Dedifferentiated amniotic fluid mesenchymal stem cell (primary cell): ENCODE measurements at regions not wholly inside any gene's neighbourhood (a gene's known extent, or its start where the extent isn't known, plus 50 kb on each side); places are given as distances from the start of the nearest gene placed in this dataset.
"Not testable (repeated sequence)": the region's sequence is repeated elsewhere in the genome, so short reads cannot be mapped to it uniquely, and the experiment has no call there.

ENCODE experiments used
- DNase-seq: peaks from one replicate; pipeline ENCODE4 v3.0.0-alpha.2; 2016; ENCODE audit errors: extremely low spot score

- DNase-seq, result no peak
These were observed 422.7 kb upstream of the GRAMD2B start for GRCh38 chr5:126000507-126000906.

DNA sequence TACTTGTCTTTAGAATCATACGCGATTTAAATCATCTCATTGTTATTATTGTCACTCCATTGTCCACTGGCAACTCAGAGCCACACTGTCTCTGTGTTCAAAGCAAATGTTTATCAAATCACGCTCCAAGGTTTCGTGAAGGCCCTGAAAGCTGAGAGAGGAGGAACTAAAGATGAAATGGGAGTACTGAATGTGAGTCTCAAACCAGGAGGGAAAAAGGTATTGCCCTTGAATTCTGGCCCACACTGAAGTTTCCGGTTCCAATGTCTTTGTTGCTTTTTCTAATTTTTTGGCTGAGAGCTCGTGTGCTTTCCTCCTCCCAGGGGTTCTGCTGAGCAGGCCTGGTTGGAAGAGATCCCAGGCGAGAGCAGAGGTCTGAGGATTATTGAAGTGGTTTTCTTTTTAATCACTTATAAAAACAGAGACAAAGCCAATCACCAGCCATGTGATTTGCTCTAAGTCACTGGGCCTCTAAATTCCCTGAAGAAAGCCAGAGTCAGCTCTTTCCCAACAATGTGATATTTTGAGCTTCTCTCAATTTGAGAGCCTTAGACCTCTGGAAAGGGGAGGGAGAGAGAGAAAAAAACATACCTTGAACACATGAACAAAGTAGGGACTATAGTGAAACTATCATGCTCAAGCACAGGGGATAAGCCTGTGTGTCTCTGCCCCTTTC, 420.8 kb upstream of the GRAMD2B start:
- DNase-seq, result peak; percentile 87

GRCh38 chr5:126003309-126003708, 419.9 kb upstream of the GRAMD2B start:
- peak; percentile 79 for DNase-seq

GRCh38 chr5:126004636-126005035, 418.6 kb upstream of the GRAMD2B start:
- no peak for DNase-seq

GRCh38 chr5:126007841-126008240, 415.4 kb upstream of the GRAMD2B start:
- DNase-seq, result peak; percentile 54

- DNase-seq, result no peak
These were observed 413.6 kb upstream of the GRAMD2B start for GRCh38 chr5:126009566-126009965.

GRCh38 chr5:126011526-126011925, 411.7 kb upstream of the GRAMD2B start:
- DNase-seq, result not testable (repeated sequence)

DNA sequence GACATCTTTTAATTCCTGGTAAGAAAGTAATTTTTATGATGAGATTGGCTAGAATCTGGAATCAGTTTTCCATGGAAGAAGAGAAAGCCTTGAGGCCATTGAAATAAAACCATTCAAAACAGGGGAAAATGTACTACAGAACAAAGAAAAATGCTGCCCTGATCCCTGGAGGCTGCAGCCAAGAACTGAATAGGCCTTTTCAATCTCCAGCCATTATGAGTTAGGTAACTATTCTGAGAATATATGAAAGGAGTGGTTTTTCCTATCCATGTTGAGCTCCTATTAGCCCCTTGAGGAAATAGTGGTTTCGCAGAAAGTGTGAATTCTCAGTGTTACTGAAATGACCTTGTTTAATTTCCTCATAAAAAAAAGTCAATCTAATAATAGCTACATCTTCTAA, 408.5 kb upstream of the GRAMD2B start:
- DNase-seq, result no peak

- peak; percentile 22 for DNase-seq
These were observed 407.7 kb upstream of the GRAMD2B start for GRCh38 chr5:126015235-126016181.

DNA sequence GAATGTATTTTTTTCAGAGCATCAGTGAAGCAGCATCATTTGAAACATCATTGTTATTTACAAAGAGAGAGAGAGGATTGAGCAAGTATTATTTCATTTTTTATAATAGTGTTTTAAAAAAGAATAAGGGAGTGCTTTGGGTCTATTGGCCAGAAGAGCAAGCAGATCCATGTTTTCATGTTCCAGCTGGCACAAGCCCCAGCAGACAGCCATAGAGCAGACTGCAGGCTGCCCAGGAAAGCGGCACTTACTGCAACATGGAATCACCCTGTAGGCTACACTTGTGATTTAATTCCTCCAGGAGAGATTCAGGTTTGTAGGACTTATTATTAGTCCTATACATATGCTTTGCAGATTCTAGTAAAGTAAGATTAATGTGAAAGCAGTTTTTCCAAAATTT, 407.0 kb upstream of the GRAMD2B start:
- no peak for DNase-seq

DNA sequence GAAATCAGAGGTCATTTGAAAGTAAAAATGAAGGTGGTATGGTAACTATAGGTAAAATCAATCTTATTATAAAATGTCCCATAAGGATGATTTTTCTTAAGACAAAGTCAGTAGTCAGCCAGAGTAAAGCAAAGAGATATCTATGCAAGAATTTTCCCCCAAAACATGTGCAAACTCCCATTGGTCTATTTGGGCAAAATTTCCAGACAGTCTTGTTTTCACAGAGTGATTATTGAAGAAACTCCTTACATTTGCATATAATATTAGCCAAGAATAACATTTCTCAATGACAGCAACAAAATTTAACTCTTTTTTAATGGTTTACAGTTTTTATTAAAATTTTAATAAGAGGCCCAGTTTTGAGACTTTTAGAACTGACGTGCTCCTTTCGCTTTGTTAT, 406.1 kb upstream of the GRAMD2B start:
- no peak for DNase-seq

DNA sequence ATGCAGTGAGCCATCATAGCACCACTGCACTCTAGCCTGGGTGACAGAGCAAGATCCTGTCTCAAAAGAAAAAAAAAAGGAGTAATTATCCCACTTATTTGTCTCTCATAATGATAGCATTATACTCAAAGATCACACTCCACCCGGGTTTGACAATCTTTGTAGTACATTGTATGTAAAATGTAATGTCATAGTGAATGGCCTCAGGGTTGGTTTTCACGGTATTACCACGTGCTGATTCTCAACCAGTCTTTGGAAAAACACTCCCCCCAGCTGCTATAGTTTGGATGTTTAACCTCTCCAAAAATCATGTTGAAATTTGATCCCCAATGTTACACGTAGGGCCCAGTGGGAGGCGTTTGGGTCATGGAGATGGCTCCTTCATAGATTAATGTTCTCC, 402.4 kb upstream of the GRAMD2B start:
- no peak for DNase-seq

DNA sequence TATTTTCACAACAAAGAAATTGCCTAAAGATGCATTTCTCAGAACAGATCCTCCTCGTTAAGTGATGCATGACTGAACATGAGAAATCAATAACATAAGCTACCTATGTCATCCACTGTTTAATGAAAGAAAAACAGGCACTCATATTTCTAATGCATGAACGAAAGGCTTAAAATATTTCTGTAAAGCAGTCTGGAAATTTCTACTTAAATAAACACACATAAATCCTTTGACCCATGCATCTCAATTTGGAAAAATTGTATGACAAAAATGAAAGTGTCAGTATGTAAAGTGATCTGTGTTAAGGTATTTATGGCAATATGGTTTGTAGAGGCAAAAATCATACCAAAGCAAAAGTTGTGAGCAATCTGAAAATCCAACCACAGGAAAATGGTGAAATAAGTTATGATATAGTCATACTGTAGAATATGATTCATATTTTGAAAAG, 399.2 kb upstream of the GRAMD2B start:
- peak; percentile 37 for DNase-seq

- DNase-seq, result no peak
These were observed 396.1 kb upstream of the GRAMD2B start for GRCh38 chr5:126027149-126027548.

- no peak for DNase-seq
These were observed 395.6 kb upstream of the GRAMD2B start for GRCh38 chr5:126027652-126028051.

GRCh38 chr5:126028336-126028735, 394.9 kb upstream of the GRAMD2B start:
- no peak for DNase-seq

- not testable (repeated sequence) for DNase-seq
These were observed 393.9 kb upstream of the GRAMD2B start for GRCh38 chr5:126029282-126029681.

DNA sequence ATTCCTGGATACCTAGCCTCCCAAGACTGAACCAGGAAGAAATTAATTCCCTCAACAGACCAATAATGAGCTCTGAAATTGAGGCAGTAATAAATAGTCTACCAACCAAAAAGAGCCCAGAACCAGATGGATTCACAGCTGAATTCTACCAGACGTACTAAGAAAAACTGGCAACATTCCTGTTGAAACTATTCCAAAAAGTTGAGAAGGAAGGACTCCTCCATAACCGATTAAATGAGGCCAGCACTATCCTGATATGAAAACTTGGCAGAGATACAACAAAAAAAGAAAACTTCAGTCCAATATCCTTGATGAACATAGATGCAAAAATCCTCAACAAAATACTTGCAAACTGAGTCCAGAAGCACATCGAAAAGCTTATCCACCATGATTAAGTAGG, 392.5 kb upstream of the GRAMD2B start:
- DNase-seq, result no peak

GRCh38 chr5:126031989-126032716, 391.1 kb upstream of the GRAMD2B start:
- DNase-seq, result peak; percentile 35

DNA sequence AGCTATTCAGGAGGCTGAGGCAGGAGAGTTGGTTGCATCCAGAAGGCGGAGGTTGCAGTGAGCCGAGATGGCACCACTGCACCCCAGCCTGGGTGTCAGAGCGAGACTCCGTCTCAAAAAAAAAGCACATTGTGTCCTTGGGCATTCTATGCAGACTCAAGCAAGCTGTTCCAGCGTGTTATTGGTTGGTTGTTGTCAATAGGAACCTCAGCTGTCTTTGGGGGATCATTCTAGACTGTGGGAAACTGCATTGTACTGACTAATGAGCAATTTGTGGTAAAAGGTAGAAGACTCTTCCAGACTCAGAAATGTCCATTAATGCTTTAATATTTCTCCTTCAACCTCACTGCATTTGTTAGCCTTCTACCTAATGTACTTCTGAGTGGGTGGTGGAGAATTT, 379.5 kb upstream of the GRAMD2B start:
- no peak for DNase-seq

- DNase-seq, result peak; percentile 52
These were observed 379.0 kb upstream of the GRAMD2B start for GRCh38 chr5:126044111-126044668.
